K562 (cell line): ENCODE measurements at regions not wholly inside any gene's neighbourhood (a gene's known extent, or its start where the extent isn't known, plus 50 kb on each side); places are given as distances from the start of the nearest gene placed in this dataset.

Experiments used
- ATAC-seq: fragments of 200-7000 bp; cut with Tn5 transposase; 3 replicates; pipeline ENCODE4 v1.9.1; 2020; ENCODE audit warnings: moderate library complexity
- BruUV-seq: library from RNA; stranded (reverse); fragments of 400-500 nt; replicated peaks from 2 replicates; lab custom pipeline; 2021; lab: Mats Ljungman, UMichigan
- CTCF ChIA-PET: fragments of 300-600 bp; formaldehyde crosslinking; extraction: SDS; loops from one replicate; lab custom pipeline; 2021; ENCODE audit warnings: low intra/inter-chr PET ratio; lab: Yijun Ruan, JAX
- POLR2A ChIA-PET: fragments of 300-600, 350-650 bp; sonication (Branson Sonifier 250); formaldehyde crosslinking; extraction: SDS; loops from one replicate; lab custom pipeline; 2021; ENCODE audit warnings: antibody characterized with exemption, inconsistent platforms; lab: Yijun Ruan, JAX
- DNase-seq, 4 experiments: peaks; one replicate each; pipeline versions ENCODE4 v3.0.0 to v3.0.0-alpha.2; 2011 to 2018; ENCODE audit warnings: low spot score in 3 of 4, mixed read lengths in 3 of 4; ENCODE audit errors: extremely low read depth in 1 of 4
- FAIRE-seq: peaks from 2 replicates; lab custom pipeline; 2011; peaks lifted over from hg19 to GRCh38; lab: Jason Lieb, UNC
- H2AFZ ChIP-seq: 2 replicates; pipeline ENCODE4 v1.6.0; 2011; ENCODE audit warnings: low read depth, low read length, control low read depth, inconsistent platforms
- H3K27ac ChIP-seq: fragments of 200-600 bp; 3 replicates; pipeline ENCODE4 v1.8.0; 2011; ENCODE audit warnings: low read depth, mild to moderate bottlenecking, control low read depth, inconsistent platforms, low read length, moderate library complexity, mixed read lengths; ENCODE audit errors: extremely low read depth
- H3K27me3 ChIP-seq, 2 experiments: fragments of 300-600 bp in 1 of 2; 2 replicates in 1 of 2; 3 replicates in 1 of 2; pipeline versions ENCODE4 v1.6.0 to v1.8.0; 2011; ENCODE audit warnings: inconsistent platforms in 2 of 2, low read length in 2 of 2, mild to moderate bottlenecking in 1 of 2, mixed read lengths in 1 of 2, moderate library complexity in 1 of 2; ENCODE audit not compliant: control insufficient read depth in 2 of 2, insufficient read depth in 2 of 2
- H3K36me3 ChIP-seq: fragments of 300-600 bp; 3 replicates; pipeline ENCODE4 v1.8.0; 2011; ENCODE audit warnings: mild to moderate bottlenecking, low read length, inconsistent platforms; ENCODE audit not compliant: control insufficient read depth, insufficient read depth
- H3K4me1 ChIP-seq, 2 experiments: fragments of 200-600 bp in 1 of 2; replicated peaks in 1 of 2; 2 replicates in 1 of 2; 3 replicates in 1 of 2; pipeline versions ENCODE4 v1.5.1 to v1.8.0; 2011; ENCODE audit warnings: inconsistent platforms in 2 of 2, low read length in 2 of 2, mild to moderate bottlenecking in 1 of 2, mixed read lengths in 1 of 2, moderate library complexity in 1 of 2; ENCODE audit not compliant: control insufficient read depth in 2 of 2, insufficient read depth in 2 of 2
- H3K4me2 ChIP-seq: 2 replicates; pipeline ENCODE4 v1.6.1; 2011; ENCODE audit warnings: low read length, control low read depth, inconsistent platforms, mixed read lengths; ENCODE audit not compliant: insufficient read depth
- H3K4me3 ChIP-seq: fragments of 200-600 bp; sonication (generic), shearing (Covaris generic); 2 replicates; pipeline ENCODE4 v1.5.1; 2016; ENCODE audit warnings: control low read depth, inconsistent platforms
- H3K79me2 ChIP-seq: fragments of 200-600 bp; 3 replicates; pipeline ENCODE4 v1.8.0; 2011; ENCODE audit warnings: low read length, inconsistent platforms; ENCODE audit not compliant: control insufficient read depth, insufficient read depth
- H3K9ac ChIP-seq, 2 experiments: 2 replicates each; pipeline versions ENCODE4 v1.6.0 to v1.6.1; 2011; ENCODE audit warnings: low read depth in 2 of 2, low read length in 2 of 2, control low read depth in 1 of 2, inconsistent platforms in 1 of 2, mild to moderate bottlenecking in 1 of 2, mixed read lengths in 1 of 2; ENCODE audit not compliant: insufficient read depth in 1 of 2
- H3K9me1 ChIP-seq: one replicate; pipeline ENCODE4 v1.6.0; 2011; ENCODE audit warnings: inconsistent platforms, mild to moderate bottlenecking, low read length, moderate library complexity; ENCODE audit not compliant: control insufficient read depth, insufficient read depth
- H3K9me3 ChIP-seq: replicated peaks from 2 replicates; pipeline ENCODE4 v1.5.1; 2011; ENCODE audit warnings: low read depth, low read length, inconsistent platforms; ENCODE audit not compliant: control insufficient read depth, insufficient read depth
- H4K20me1 ChIP-seq: replicated peaks from 2 replicates; pipeline ENCODE4 v1.6.1; 2011; ENCODE audit warnings: low read length, inconsistent platforms, mixed read lengths; ENCODE audit not compliant: control insufficient read depth, insufficient read depth
- EP300 ChIP-seq: IDR thresholded peaks from 2 replicates; pipeline ENCODE4 v1.6.1; 2012; ENCODE audit warnings: low read length, improper control_type of control experiment
- GTF3C2 ChIP-seq: IDR thresholded peaks from 3 replicates; pipeline ENCODE4 v1.6.1; 2011; ENCODE audit warnings: borderline replicate concordance, mild to moderate bottlenecking, moderate library complexity; ENCODE audit not compliant: insufficient read length; ENCODE audit errors: extremely low read depth
- KDM1A ChIP-seq, 2 experiments: fragments of 450-650 bp; IDR thresholded peaks; 2 replicates each; pipeline ENCODE4 v1.6.1; 2016; ENCODE audit warnings: mild to moderate bottlenecking in 2 of 2
- NELFE ChIP-seq: IDR thresholded peaks from 2 replicates; pipeline ENCODE4 v1.6.1; 2011; ENCODE audit warnings: mild to moderate bottlenecking; ENCODE audit not compliant: insufficient read depth, insufficient read length
- POLR3A ChIP-seq: IDR thresholded peaks from 2 replicates; pipeline ENCODE4 v1.6.1; 2011; ENCODE audit warnings: borderline replicate concordance, mild to moderate bottlenecking, moderate library complexity; ENCODE audit not compliant: insufficient read length, insufficient read depth; ENCODE audit errors: extremely low read depth
- RBM25 ChIP-seq: fragments of 200-400 bp; formaldehyde crosslinking; IDR thresholded peaks from 2 replicates; pipeline ENCODE4 v1.6.1; 2018; ENCODE audit warnings: low read length, low read depth, moderate library complexity; ENCODE audit not compliant: severe bottlenecking
- THRB ChIP-seq: fragments of 450-650 bp; formaldehyde crosslinking; conservative IDR thresholded peaks from 2 replicates; pipeline ENCODE4 v1.4.0; 2022; ENCODE audit warnings: mild to moderate bottlenecking, missing genetic modification characterization
- ZBTB33 ChIP-seq: sonication (generic); formaldehyde crosslinking; IDR thresholded peaks from 2 replicates; pipeline ENCODE4 v1.8.1; 2023; ENCODE audit warnings: mild to moderate bottlenecking, missing genetic modification reagents
- ZNF124 ChIP-seq: sonication (generic); formaldehyde crosslinking; IDR thresholded peaks from 2 replicates; pipeline ENCODE4 v1.8.1; 2022; ENCODE audit warnings: missing genetic modification reagents
- ZNF316 ChIP-seq: fragments of 450-650 bp; IDR thresholded peaks from 2 replicates; pipeline ENCODE4 v1.6.1; 2016
- ZSCAN29 ChIP-seq: fragments of 450-650 bp; IDR thresholded peaks from 2 replicates; pipeline ENCODE4 v1.6.1; 2017
- WGBS: fragments of 100-300 bp; shearing (Covaris generic); methylation state at CpG from one replicate; pipeline ENCODE4 v1.1.6; 2016; ENCODE audit warnings: low coverage, mixed read lengths; ENCODE audit not compliant: insufficient coverage; ENCODE audit errors: missing lambda C conversion rate; 5-methylcytosine and 5-hydroxymethylcytosine counted together
- in situ Hi-C: fragments of 300-500 bp; cut with MboI; formaldehyde crosslinking; loops from 4 replicates; pipeline ENCODE4 v1.15.0; 2018; ENCODE audit warnings: inconsistent platforms, mixed read lengths
- intact Hi-C: fragments of 100-400 bp; cut with micrococcal nuclease; formaldehyde crosslinking; loops from 2 replicates; pipeline ENCODE4 v1.14.2; 2022

- no peak overlapping the region for H2AFZ ChIP-seq
- H3K4me3 ChIP-seq, result no peak overlapping the region
- H4K20me1 ChIP-seq, result no peaks in the 10 kb centered on the region
- ChIA-PET POLR2A (no interaction called here), CTCF (no interaction called here)
- BruUV-seq, result no TSS peak
- H3K27ac ChIP-seq, result no peak overlapping the region
- no peak overlapping the region for H3K9ac ChIP-seq
- H3K36me3 ChIP-seq, result no peaks in the 10 kb centered on the region
- WGBS, result 0% methylated on average over 4 of the region's 4 CpGs
- no peaks in the 10 kb centered on the region for H3K79me2 ChIP-seq
- no peak overlapping the region for H3K4me2 ChIP-seq
- H3K9me3 ChIP-seq, result no peaks in the 10 kb centered on the region
- no peaks in the 10 kb centered on the region for H3K9me1 ChIP-seq
- intact Hi-C loops (no loop called here), in situ Hi-C loops (no loop called here)
- H3K27me3 ChIP-seq, result peaks cover 0 to 4% of the 10 kb centered on the region in 2 experiments; a peak in 1 of 5 replicates
- no peak for ATAC-seq
- DNase-seq, result no peak
- FAIRE-seq, result no peak
- no peaks in the 10 kb centered on the region for H3K4me1 ChIP-seq
- no peak for TF ChIP-seq ZBTB33 (CRISPR knock-in tag)
- no peak for TF ChIP-seq NELFE
- TF ChIP-seq POLR3A, result no peak
- no peak for TF ChIP-seq ZSCAN29
- TF ChIP-seq KDM1A (IDR thresholded peaks at IDR 0.05), result no peak
- no peak for TF ChIP-seq ZNF316
- TF ChIP-seq EP300, result no peak
- TF ChIP-seq THRB (CRISPR knock-in tag), result no peak
- no peak for TF ChIP-seq ZNF124
- no peak for TF ChIP-seq RBM25
- TF ChIP-seq GTF3C2, result no peak
Measured at GRCh38 chr3:188019727-188020126, 134.2 kb upstream of the LPP start.
